Breast epithelium (tissue), 4 donors: ENCODE measurements at regions not wholly inside any gene's neighbourhood (a gene's known extent, or its start where the extent isn't known, plus 50 kb on each side); places are given as distances from the start of the nearest gene placed in this dataset.

ENCODE experiments used
- DNase-seq, 2 donors: peaks; one replicate each; pipeline ENCODE4 v3.0.0-alpha.2; 2019; ENCODE audit warnings: low spot score in 2 of 2
- H3K27ac ChIP-seq, 2 donors: fragments of 200-600 bp; sonication (generic) in 1 of 2; one replicate each; pipeline ENCODE4 v1.5.1; 2016 to 2019; ENCODE audit warnings: mild to moderate bottlenecking in 1 of 2
- H3K27me3 ChIP-seq, 2 donors: fragments of 200-600 bp; sonication (generic) in 1 of 2; one replicate each; pipeline versions ENCODE4 v1.5.1 to v1.6.0; 2017 to 2019; ENCODE audit warnings: control low read depth in 1 of 2, mild to moderate bottlenecking in 1 of 2
- H3K36me3 ChIP-seq: fragments of 200-600 bp; one replicate; pipeline ENCODE4 v1.5.1; 2019
- H3K4me1 ChIP-seq, 2 donors: fragments of 200-600 bp; sonication (generic); one replicate each; pipeline ENCODE4 v1.5.1; 2016 to 2019; ENCODE audit warnings: control low read depth in 1 of 2
- H3K4me3 ChIP-seq, 3 donors: fragments of 200-600 bp; sonication (generic); 1 replicate in 2 of 3; 2 replicates in 1 of 3; pipeline ENCODE4 v1.5.1; 2016 to 2019; ENCODE audit warnings: mild to moderate bottlenecking in 3 of 3, moderate library complexity in 2 of 3
- H3K9me3 ChIP-seq, 2 donors: fragments of 200-600 bp; sonication (generic) in 1 of 2; one replicate each; pipeline ENCODE4 v1.5.1; 2016 to 2019; ENCODE audit warnings: control low read depth in 1 of 2
- CTCF ChIP-seq, 3 donors: fragments of 450-650 bp; IDR thresholded peaks; one replicate each; pipeline ENCODE4 v1.5.1; 2016 to 2017; ENCODE audit warnings: antibody characterized with exemption in 3 of 3, mild to moderate bottlenecking in 3 of 3, moderate library complexity in 3 of 3
- POLR2A ChIP-seq: fragments of 450-650 bp; IDR thresholded peaks from one replicate; pipeline ENCODE4 v1.6.1; 2016; ENCODE audit warnings: antibody characterized with exemption, mild to moderate bottlenecking, moderate library complexity
- POLR2AphosphoS5 ChIP-seq, 3 donors: sonication (generic); formaldehyde crosslinking; IDR thresholded peaks; one replicate each; pipeline ENCODE4 v1.6.1; 2017; ENCODE audit warnings: antibody characterized with exemption in 3 of 3
- intact Hi-C: fragments of 100-400 bp; cut with DNase I; formaldehyde crosslinking; loops from one replicate; pipeline ENCODE4 v1.15.1; 2023; ENCODE audit warnings: low total_unique reads

GRCh38 chr6:140040396-140040795 lies 665.9 kb upstream of the CITED2 start:
- no peaks in the 10 kb centered on the region for H3K27me3 ChIP-seq
- H3K4me3 ChIP-seq = no peak overlapping the region
- DNase-seq = no peak
- H3K4me1 ChIP-seq = no peaks in the 10 kb centered on the region
- peaks cover 4 to 7% of the 10 kb centered on the region in 2 donors for H3K9me3 ChIP-seq
- H3K36me3 ChIP-seq = no peaks in the 10 kb centered on the region
- TF ChIP-seq POLR2AphosphoS5 (IDR thresholded peaks at IDR 0.05) (no peak), CTCF (IDR thresholded peaks at IDR 0.05) (no peak)
- no peak overlapping the region for H3K27ac ChIP-seq
- intact Hi-C loops = no loop called here

GRCh38 chr6:140039364-140039763 lies 664.9 kb upstream of the CITED2 start:
- no peak for DNase-seq
- Histone ChIP-seq H3K36me3 (no peaks in the 10 kb centered on the region), H3K4me1 (no peaks in the 10 kb centered on the region), H3K9me3 (peaks cover 4 to 7% of the 10 kb centered on the region in 2 donors), H3K4me3 (no peak overlapping the region), H3K27me3 (no peaks in the 10 kb centered on the region), H3K27ac (no peak overlapping the region)
- intact Hi-C loops = no loop called here
- TF ChIP-seq POLR2A = no peak
- no peak for TF ChIP-seq POLR2AphosphoS5 (IDR thresholded peaks at IDR 0.05)
- TF ChIP-seq CTCF (IDR thresholded peaks at IDR 0.05) = no peak

- TF ChIP-seq POLR2A = no peak
- TF ChIP-seq POLR2AphosphoS5 (IDR thresholded peaks at IDR 0.05) = no peak
- no peak for TF ChIP-seq CTCF (IDR thresholded peaks at IDR 0.05)
- H3K9me3 ChIP-seq = peaks cover 4 to 7% of the 10 kb centered on the region in 2 donors
- H3K36me3 ChIP-seq = no peaks in the 10 kb centered on the region
- no peaks in the 10 kb centered on the region for H3K4me1 ChIP-seq
- H3K27ac ChIP-seq = no peak overlapping the region
- intact Hi-C loops = no loop called here
- no peaks in the 10 kb centered on the region for H3K27me3 ChIP-seq
- no peak for DNase-seq
- H3K4me3 ChIP-seq = no peak overlapping the region
Observed at GRCh38 chr6:140036196-140036595, 661.7 kb upstream of the CITED2 start.

- Histone ChIP-seq H3K36me3 (no peaks in the 10 kb centered on the region), H3K9me3 (peaks cover 7% of the 10 kb centered on the region in 2 donors), H3K4me1 (no peaks in the 10 kb centered on the region), H3K27me3 (no peaks in the 10 kb centered on the region), H3K27ac (no peak overlapping the region), H3K4me3 (no peak overlapping the region)
- intact Hi-C loops = no loop called here
- TF ChIP-seq POLR2AphosphoS5 (IDR thresholded peaks at IDR 0.05) (no peak), POLR2A (no peak), CTCF (IDR thresholded peaks at IDR 0.05) (no peak)
- DNase-seq = no peak
Observed at GRCh38 chr6:140032189-140032588, 657.7 kb upstream of the CITED2 start.

GRCh38 chr6:140029551-140029950 lies 655.1 kb upstream of the CITED2 start:
- Histone ChIP-seq H3K36me3 (no peaks in the 10 kb centered on the region), H3K27ac (no peak overlapping the region), H3K27me3 (no peaks in the 10 kb centered on the region), H3K4me3 (no peak overlapping the region), H3K9me3 (peaks cover 0 to 5% of the 10 kb centered on the region in 2 donors), H3K4me1 (no peaks in the 10 kb centered on the region)
- TF ChIP-seq POLR2AphosphoS5 (IDR thresholded peaks at IDR 0.05) (no peak), POLR2A (no peak), CTCF (IDR thresholded peaks at IDR 0.05) (no peak)
- intact Hi-C loops = no loop called here
- DNase-seq = no peak
